Trophoblast cell (in vitro differentiated cells and primary cell): ENCODE measurements at regions not wholly inside any gene's neighbourhood (a gene's known extent, or its start where the extent isn't known, plus 50 kb on each side); places are given as distances from the start of the nearest gene placed in this dataset.

Source experiments
- DNase-seq, 2 donors: peaks; one replicate each; pipeline ENCODE4 v3.0.0-alpha.2; 2016
- H2AFZ ChIP-seq: 2 replicates; pipeline ENCODE4 v1.6.1; 2013; ENCODE audit warnings: low read length, moderate library complexity, mild to moderate bottlenecking; ENCODE audit not compliant: insufficient read depth, poor library complexity
- H2AK5ac ChIP-seq: 2 replicates; pipeline ENCODE4 v1.6.1; 2013; ENCODE audit warnings: mild to moderate bottlenecking, low read length
- H2BK120ac ChIP-seq: 2 replicates; pipeline ENCODE4 v1.6.1; 2013; ENCODE audit warnings: low read length, mild to moderate bottlenecking, moderate library complexity; ENCODE audit not compliant: insufficient read depth, poor library complexity
- H2BK12ac ChIP-seq: 2 replicates; pipeline ENCODE4 v1.6.1; 2013; ENCODE audit warnings: mild to moderate bottlenecking, low read length, moderate library complexity
- H2BK5ac ChIP-seq: 2 replicates; pipeline ENCODE4 v1.6.1; 2013; ENCODE audit warnings: low read length, low read depth, moderate library complexity, mild to moderate bottlenecking; ENCODE audit not compliant: poor library complexity
- H3K14ac ChIP-seq: 2 replicates; pipeline ENCODE4 v1.6.1; 2013; ENCODE audit warnings: mild to moderate bottlenecking, low read length
- H3K18ac ChIP-seq: 2 replicates; pipeline ENCODE4 v1.6.1; 2013; ENCODE audit warnings: mild to moderate bottlenecking, low read length
- H3K23ac ChIP-seq: 2 replicates; pipeline ENCODE4 v1.6.1; 2013; ENCODE audit warnings: low read length
- H3K27ac ChIP-seq: 2 replicates; pipeline ENCODE4 v1.5.1; 2013; ENCODE audit warnings: low read depth, mild to moderate bottlenecking, inconsistent platforms, low read length, moderate library complexity
- H3K27me3 ChIP-seq: 2 replicates; pipeline ENCODE4 v1.6.1; 2013; ENCODE audit warnings: inconsistent platforms, mild to moderate bottlenecking, low read length, moderate library complexity; ENCODE audit not compliant: insufficient read depth
- H3K36me3 ChIP-seq, 2 experiments: 1 replicate in 1 of 2; 2 replicates in 1 of 2; pipeline ENCODE4 v1.6.1; 2013; ENCODE audit warnings: low read length in 2 of 2, mild to moderate bottlenecking in 2 of 2, moderate library complexity in 1 of 2; ENCODE audit not compliant: insufficient read depth in 2 of 2, control insufficient read depth in 1 of 2
- H3K4ac ChIP-seq: 2 replicates; pipeline ENCODE4 v1.6.1; 2013; ENCODE audit warnings: low read depth, mild to moderate bottlenecking, low read length, moderate library complexity
- H3K4me1 ChIP-seq, 2 experiments: 1 replicate in 1 of 2; 2 replicates in 1 of 2; pipeline ENCODE4 v1.6.1; 2013; ENCODE audit warnings: low read length in 2 of 2, mild to moderate bottlenecking in 2 of 2, moderate library complexity in 1 of 2; ENCODE audit not compliant: insufficient read depth in 2 of 2, control insufficient read depth in 1 of 2
- H3K4me2 ChIP-seq: 2 replicates; pipeline ENCODE4 v1.6.1; 2013; ENCODE audit warnings: inconsistent platforms, mild to moderate bottlenecking, low read length, moderate library complexity
- H3K4me3 ChIP-seq: 2 replicates; pipeline ENCODE4 v1.5.1; 2013; ENCODE audit warnings: mild to moderate bottlenecking, low read depth, low read length, inconsistent platforms
- H3K79me1 ChIP-seq: one replicate; pipeline ENCODE4 v1.6.1; 2013; ENCODE audit warnings: low read length
- H3K79me2 ChIP-seq: 2 replicates; pipeline ENCODE4 v1.6.1; 2013; ENCODE audit warnings: low read length, mild to moderate bottlenecking; ENCODE audit not compliant: control insufficient read depth, insufficient read depth, poor library complexity
- H3K9ac ChIP-seq: 2 replicates; pipeline ENCODE4 v1.6.1; 2013; ENCODE audit warnings: mild to moderate bottlenecking, low read length
- H3K9me3 ChIP-seq: 2 replicates; pipeline ENCODE4 v1.6.1; 2013; ENCODE audit warnings: low read depth, mild to moderate bottlenecking, control low read depth, inconsistent platforms, low read length; ENCODE audit not compliant: insufficient read depth
- H4K12ac ChIP-seq: 2 replicates; pipeline ENCODE4 v1.6.1; 2013; ENCODE audit warnings: low read depth, mild to moderate bottlenecking, low read length, moderate library complexity
- H4K8ac ChIP-seq: 2 replicates; pipeline ENCODE4 v1.6.1; 2013; ENCODE audit warnings: low read depth, mild to moderate bottlenecking, low read length, moderate library complexity
- H4K91ac ChIP-seq: one replicate; pipeline ENCODE4 v1.6.1; 2013; ENCODE audit warnings: low read depth, mild to moderate bottlenecking, low read length, moderate library complexity
- WGBS: extraction: QIAGEN DNeasy Blood & Tissue Kit; methylation state at CpG from one replicate; pipeline ENCODE4 v1.1.7; 2013; ENCODE audit warnings: missing lambda C conversion rate; ENCODE audit not compliant: insufficient read length, insufficient coverage; ENCODE audit errors: extremely low coverage; 5-methylcytosine and 5-hydroxymethylcytosine counted together

DNA sequence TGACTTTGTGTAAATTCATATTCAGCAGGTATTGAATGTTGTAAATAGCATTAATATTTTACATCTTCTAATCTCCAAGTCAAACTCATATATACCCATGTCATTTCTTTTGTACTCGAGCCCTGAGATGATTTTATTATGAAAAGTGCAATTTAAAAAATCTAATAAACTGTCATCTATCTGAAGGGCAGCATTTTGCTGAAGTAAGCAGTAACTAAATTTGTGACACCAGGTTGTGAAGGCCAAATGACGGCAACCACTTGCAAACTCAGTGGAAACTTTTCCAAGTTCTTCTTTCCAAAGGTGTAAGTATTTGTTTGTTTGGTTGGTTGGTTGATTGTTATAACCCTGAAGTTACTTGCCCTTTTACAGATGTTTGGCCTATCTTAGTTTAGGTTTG lies 188.3 kb downstream of the GPR37 start:
- Histone ChIP-seq H2AFZ (no peak overlapping the region), H4K91ac (no peak overlapping the region), H3K27me3 (no peaks in the 10 kb centered on the region), H2BK120ac (no peak overlapping the region), H3K4me3 (no peak overlapping the region), H3K79me1 (no peaks in the 10 kb centered on the region), H3K9ac (no peak overlapping the region), H3K14ac (no peak overlapping the region), H2AK5ac (no peak overlapping the region), H3K4me2 (no peak overlapping the region), H3K36me3 (no peaks in the 10 kb centered on the region), H3K18ac (no peak overlapping the region), H2BK12ac (no peak overlapping the region), H3K4ac (no peak overlapping the region), H4K12ac (no peak overlapping the region), H3K23ac (no peak overlapping the region), H3K79me2 (no peaks in the 10 kb centered on the region), H3K9me3 (no peaks in the 10 kb centered on the region), H3K27ac (no peak overlapping the region), H3K4me1 (no peaks in the 10 kb centered on the region), H2BK5ac (no peak overlapping the region), H4K8ac (no peak overlapping the region)
- WGBS: no CpG with 5 or more reads among the region's 2 CpGs
- DNase-seq: no peak

DNA sequence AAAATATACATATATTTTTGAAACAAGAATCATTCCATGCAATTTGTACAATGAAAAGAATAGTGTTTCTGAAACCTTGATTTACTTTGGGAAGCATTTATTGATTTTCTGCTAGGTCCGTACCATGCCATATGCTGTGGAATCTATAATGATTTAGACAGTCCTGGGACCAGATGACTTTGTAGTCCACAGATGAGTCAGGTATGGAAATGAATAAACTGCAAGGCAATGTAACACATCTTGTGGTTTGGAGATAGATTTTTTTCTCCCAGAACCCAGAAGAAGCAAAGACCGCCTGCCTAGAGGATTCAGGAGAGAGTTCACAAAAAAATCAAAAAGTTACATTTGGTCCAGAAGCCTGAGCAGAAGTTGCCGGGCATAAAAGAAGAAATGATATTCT lies 190.4 kb downstream of the GPR37 start:
- H3K4me2 ChIP-seq: no peak overlapping the region
- no peak overlapping the region for H4K91ac ChIP-seq
- no peak overlapping the region for H2AFZ ChIP-seq
- H4K8ac ChIP-seq: no peak overlapping the region
- no peak overlapping the region for H2BK12ac ChIP-seq
- H3K4me3 ChIP-seq: no peak overlapping the region
- H4K12ac ChIP-seq: no peak overlapping the region
- no peak overlapping the region for H3K9ac ChIP-seq
- no peaks in the 10 kb centered on the region for H3K9me3 ChIP-seq
- no peak overlapping the region for H2BK5ac ChIP-seq
- no CpG with 5 or more reads among the region's 3 CpGs for WGBS
- no peaks in the 10 kb centered on the region for H3K36me3 ChIP-seq
- H3K79me2 ChIP-seq: no peaks in the 10 kb centered on the region
- H3K4me1 ChIP-seq: no peaks in the 10 kb centered on the region
- no peak for DNase-seq
- H3K27me3 ChIP-seq: no peaks in the 10 kb centered on the region
- H3K4ac ChIP-seq: no peak overlapping the region
- H3K18ac ChIP-seq: no peak overlapping the region
- no peaks in the 10 kb centered on the region for H3K79me1 ChIP-seq
- H2BK120ac ChIP-seq: no peak overlapping the region
- H3K27ac ChIP-seq: no peak overlapping the region
- no peak overlapping the region for H2AK5ac ChIP-seq
- H3K14ac ChIP-seq: no peak overlapping the region
- no peak overlapping the region for H3K23ac ChIP-seq

DNA sequence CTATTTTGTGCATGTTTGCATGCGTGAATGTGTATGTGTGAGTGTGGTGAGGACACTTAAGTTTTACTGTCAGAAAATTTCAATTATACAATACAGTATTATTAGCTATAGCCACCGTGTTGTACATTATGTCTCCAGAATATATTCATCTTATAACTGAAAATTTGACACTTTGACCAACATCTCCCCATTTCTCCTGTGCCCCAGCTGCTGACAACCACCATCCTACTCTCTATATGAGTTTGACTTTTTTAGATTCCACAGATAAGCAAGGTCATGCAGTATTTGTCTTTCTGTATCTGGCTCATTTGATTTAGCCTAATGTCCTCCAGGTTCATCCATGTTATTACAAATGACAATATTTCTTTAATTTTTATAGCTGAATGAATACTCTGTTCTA lies 195.0 kb downstream of the GPR37 start:
- no peak overlapping the region for H2BK12ac ChIP-seq
- no peak overlapping the region for H3K18ac ChIP-seq
- H3K9ac ChIP-seq: no peak overlapping the region
- no peak overlapping the region for H3K27ac ChIP-seq
- H2AK5ac ChIP-seq: no peak overlapping the region
- no CpG with 5 or more reads among the region's 2 CpGs for WGBS
- H3K79me1 ChIP-seq: no peaks in the 10 kb centered on the region
- H3K36me3 ChIP-seq: no peaks in the 10 kb centered on the region
- no peak overlapping the region for H3K4me2 ChIP-seq
- no peak overlapping the region for H4K12ac ChIP-seq
- no peaks in the 10 kb centered on the region for H3K27me3 ChIP-seq
- H2BK5ac ChIP-seq: no peak overlapping the region
- H4K8ac ChIP-seq: no peak overlapping the region
- no peaks in the 10 kb centered on the region for H3K79me2 ChIP-seq
- no peaks in the 10 kb centered on the region for H3K4me1 ChIP-seq
- DNase-seq: no peak
- H3K4me3 ChIP-seq: no peak overlapping the region
- no peak overlapping the region for H3K4ac ChIP-seq
- no peaks in the 10 kb centered on the region for H3K9me3 ChIP-seq
- H2AFZ ChIP-seq: no peak overlapping the region
- no peak overlapping the region for H3K23ac ChIP-seq
- no peak overlapping the region for H3K14ac ChIP-seq
- no peak overlapping the region for H4K91ac ChIP-seq
- H2BK120ac ChIP-seq: no peak overlapping the region

DNA sequence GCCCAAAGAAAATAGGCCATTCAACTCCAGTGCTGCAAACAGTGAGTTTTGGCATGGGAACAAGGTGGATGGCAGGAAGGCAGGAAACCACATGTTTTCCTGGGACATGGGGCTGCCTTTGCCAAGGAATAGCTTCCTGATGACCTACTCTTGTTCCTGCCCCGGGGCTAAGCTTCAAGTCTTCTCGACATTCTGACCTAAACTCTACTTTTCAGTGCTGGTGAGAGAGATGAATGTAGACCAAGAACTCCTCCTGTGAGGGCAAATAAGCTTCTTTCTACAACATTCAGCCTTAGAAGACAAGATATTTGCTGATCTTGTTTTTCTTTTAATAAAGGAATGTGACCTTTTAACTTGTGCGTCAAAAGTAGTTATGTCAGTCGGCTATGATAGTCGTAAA lies 199.0 kb downstream of the GPR37 start:
- Histone ChIP-seq H3K27me3 (no peaks in the 10 kb centered on the region), H2BK12ac (no peak overlapping the region), H3K14ac (no peak overlapping the region), H3K4ac (no peak overlapping the region), H3K23ac (no peak overlapping the region), H2AFZ (no peak overlapping the region), H2BK5ac (no peak overlapping the region), H3K18ac (no peak overlapping the region), H2AK5ac (no peak overlapping the region), H4K8ac (no peak overlapping the region), H3K79me2 (no peaks in the 10 kb centered on the region), H3K9me3 (no peaks in the 10 kb centered on the region), H3K9ac (no peak overlapping the region), H4K91ac (no peak overlapping the region), H2BK120ac (no peak overlapping the region), H3K4me2 (no peak overlapping the region), H3K79me1 (no peaks in the 10 kb centered on the region), H3K36me3 (no peaks in the 10 kb centered on the region), H4K12ac (no peak overlapping the region), H3K27ac (no peak overlapping the region), H3K4me3 (no peak overlapping the region), H3K4me1 (no peaks in the 10 kb centered on the region)
- DNase-seq: peak; percentile 83 to 89
- no CpG with 5 or more reads among the region's 5 CpGs for WGBS
